Skin epidermis (tissue), 12 donors: ENCODE measurements at regions not wholly inside any gene's neighbourhood (a gene's known extent, or its start where the extent isn't known, plus 50 kb on each side); places are given as distances from the start of the nearest gene placed in this dataset.
"Not testable (repeated sequence)": the region's sequence is repeated elsewhere in the genome, so short reads cannot be mapped to it uniquely, and the experiment has no call there.

Source experiments
- H3K27ac ChIP-seq, 21 experiments: fragments of 200-600 bp; sonication (generic) in 11 of 21; one replicate each; pipeline ENCODE4 v1.5.0; 2020; ENCODE audit warnings: mild to moderate bottlenecking in 3 of 21, inconsistent platforms in 2 of 21, moderate library complexity in 2 of 21
- H3K4me3 ChIP-seq, 7 experiments: fragments of 200-600 bp; sonication (generic) in 2 of 7; one replicate each; pipeline ENCODE4 v1.5.0; 2020; ENCODE audit warnings: inconsistent platforms in 2 of 7, mild to moderate bottlenecking in 2 of 7, moderate library complexity in 1 of 7

- H3K4me3 ChIP-seq = no peak overlapping the region
- no peak overlapping the region for H3K27ac ChIP-seq
Measured at GRCh38 chr6:125574604-125575003, 174.8 kb upstream of the HEY2 start.

GRCh38 chr6:125577124-125577662 is 172.2 kb upstream of the HEY2 start:
- Histone ChIP-seq H3K4me3 (no peak overlapping the region), H3K27ac (no peak overlapping the region)

GRCh38 chr6:125584468-125584939 is 164.9 kb upstream of the HEY2 start:
- H3K4me3 ChIP-seq = no peak overlapping the region
- H3K27ac ChIP-seq = no peak overlapping the region

GRCh38 chr6:125585470-125585869 is 164.0 kb upstream of the HEY2 start:
- H3K27ac ChIP-seq = no peak overlapping the region

GRCh38 chr6:125586074-125586473 is 163.4 kb upstream of the HEY2 start:
- Histone ChIP-seq H3K4me3 (no peak overlapping the region), H3K27ac (no peak overlapping the region)

More at GRCh38 chr6:125585470-125585869, 164.0 kb upstream of the HEY2 start:
- H3K4me3 ChIP-seq = no peak overlapping the region

GRCh38 chr6:125586605-125587004 is 162.8 kb upstream of the HEY2 start:
- Histone ChIP-seq H3K27ac (no peak overlapping the region), H3K4me3 (no peak overlapping the region)

GRCh38 chr6:125587666-125588632 is 161.5 kb upstream of the HEY2 start:
- Histone ChIP-seq H3K27ac (no peak overlapping the region), H3K4me3 (no peak overlapping the region)

GRCh38 chr6:125591796-125592195 is 157.6 kb upstream of the HEY2 start:
- H3K4me3 ChIP-seq, H3K27ac ChIP-seq: not testable (repeated sequence)

- Histone ChIP-seq H3K27ac (no peak overlapping the region), H3K4me3 (no peak overlapping the region)
Measured at GRCh38 chr6:125593746-125594145, 155.7 kb upstream of the HEY2 start.

GRCh38 chr6:125596020-125596419 is 153.4 kb upstream of the HEY2 start:
- Histone ChIP-seq H3K27ac (no peak overlapping the region), H3K4me3 (no peak overlapping the region)

GRCh38 chr6:125597411-125598253 is 151.8 kb upstream of the HEY2 start:
- H3K27ac ChIP-seq = peak overlapping the region in 3 of 21 experiments; percentile 25 to 57 (median 44)

GRCh38 chr6:125598422-125598821 is 151.0 kb upstream of the HEY2 start:
- H3K27ac ChIP-seq = peak overlapping the region in 2 of 21 experiments; percentile 14 to 25
- no peak overlapping the region for H3K4me3 ChIP-seq

More at GRCh38 chr6:125597411-125598253, 151.8 kb upstream of the HEY2 start:
- no peak overlapping the region for H3K4me3 ChIP-seq

GRCh38 chr6:125604257-125604656 is 145.2 kb upstream of the HEY2 start:
- Histone ChIP-seq H3K27ac (no peak overlapping the region), H3K4me3 (no peak overlapping the region)

- Histone ChIP-seq H3K27ac (peak overlapping the region in 9 of 21 experiments; percentile 1 to 60 (median 39)), H3K4me3 (no peak overlapping the region)
Measured at GRCh38 chr6:125611573-125612344, 137.7 kb upstream of the HEY2 start.

- Histone ChIP-seq H3K27ac (peak overlapping the region in 7 of 21 experiments; percentile 1 to 60 (median 39)), H3K4me3 (no peak overlapping the region)
Measured at GRCh38 chr6:125612345-125612846, 137.0 kb upstream of the HEY2 start.

GRCh38 chr6:125618629-125619028 is 130.8 kb upstream of the HEY2 start:
- no peak overlapping the region for H3K27ac ChIP-seq
- no peak overlapping the region for H3K4me3 ChIP-seq

GRCh38 chr6:125623085-125623484 is 126.3 kb upstream of the HEY2 start:
- H3K27ac ChIP-seq = no peak overlapping the region

GRCh38 chr6:125631165-125631564 is 118.3 kb upstream of the HEY2 start:
- Histone ChIP-seq H3K4me3 (no peak overlapping the region), H3K27ac (no peak overlapping the region)

More at GRCh38 chr6:125623085-125623484, 126.3 kb upstream of the HEY2 start:
- H3K4me3 ChIP-seq = no peak overlapping the region

GRCh38 chr6:125636011-125636410 is 113.4 kb upstream of the HEY2 start:
- not testable (repeated sequence) for H3K27ac ChIP-seq, H3K4me3 ChIP-seq
